ENCODE measurements at regions not wholly inside any gene's neighbourhood (a gene's known extent, or its start where the extent isn't known, plus 50 kb on each side); places are given as distances from the start of the nearest gene placed in this dataset.

GRCh38 chr21:32974653-32975052 lies 51.1 kb upstream of the OLIG2 start:
- Histone ChIP-seq H3K9ac (ENCODE audit: low read depth, low read length) (no peak overlapping the region), H2BK5ac (ENCODE audit: low read depth, low read length, poor library complexity, severe bottlenecking) (no peak overlapping the region), H3K36me3 (ENCODE audit: control insufficient read depth, insufficient read depth, low read length) (no peaks in the 10 kb centered on the region), H3K4me1 (ENCODE audit: control insufficient read depth, insufficient read depth, low read length) (no peaks in the 10 kb centered on the region), H3K18ac (ENCODE audit: low read depth, low read length) (no peak overlapping the region), H4K5ac (ENCODE audit: low read depth, low read length) (no peak overlapping the region), H3K4me3 (ENCODE audit: insufficient read depth, low read depth, low read length) (no peak overlapping the region), H4K20me1 (ENCODE audit: insufficient read depth, low read length) (no peaks in the 10 kb centered on the region), H3K23ac (ENCODE audit: low read depth, low read length) (no peak overlapping the region), H2AK9ac (replicated peaks; ENCODE audit: low read depth, low read length, poor library complexity) (no peak overlapping the region), H3K27ac (ENCODE audit: insufficient read depth, low read length) (no peak overlapping the region), H2BK15ac (ENCODE audit: low read depth, low read length) (no peak overlapping the region), H4K91ac (ENCODE audit: insufficient read depth, low read depth, low read length) (no peak overlapping the region), H3K4ac (ENCODE audit: low read depth, low read length) (no peak overlapping the region), H2AFZ (replicated peaks; ENCODE audit: low read length, poor library complexity) (no peak overlapping the region), H3K79me1 (ENCODE audit: low read depth in 1 of 2, low read length in 2 of 2) (no peaks in the 10 kb centered on the region), H3K9me3 (ENCODE audit: control insufficient read depth, insufficient read depth, low read length) (no peaks in the 10 kb centered on the region), H2BK120ac (ENCODE audit: low read depth, low read length) (no peak overlapping the region), H2BK20ac (ENCODE audit: low read depth, low read length) (no peak overlapping the region), H2AK5ac (ENCODE audit: low read depth, low read length) (no peak overlapping the region), H3K14ac (replicated peaks; ENCODE audit: low read depth, low read length) (no peak overlapping the region), H3K27me3 (ENCODE audit: control insufficient read depth, insufficient read depth, low read length) (peaks cover 16% of the 10 kb centered on the region), H3K9me1 (ENCODE audit: insufficient read depth, low read length) (no peaks in the 10 kb centered on the region), H3K4me2 (ENCODE audit: low read depth, low read length) (no peak overlapping the region), H4K8ac (ENCODE audit: low read depth in 2 of 2, low read length in 2 of 2) (no peak overlapping the region), H3K56ac (ENCODE audit: extremely low read depth, insufficient read depth, low read length) (no peak overlapping the region)
- TF ChIP-seq CTCF (conservative IDR thresholded peaks at IDR 0.05; ENCODE audit: low read depth, low read length) (no peak), BHLHE40 (IDR thresholded peaks at IDR 0.05; ENCODE audit: low read depth, low read length) (no peak), FOS (IDR thresholded peaks at IDR 0.05; ENCODE audit: low read depth, low read length) (no peak), USF2 (IDR thresholded peaks at IDR 0.05; ENCODE audit: low read depth, low read length) (no peak), SMC3 (IDR thresholded peaks at IDR 0.05; ENCODE audit: low read depth, low read length) (no peak), CEBPB (IDR thresholded peaks at IDR 0.05; ENCODE audit: low read depth, low read length) (no peak), MAFK (IDR thresholded peaks at IDR 0.05; ENCODE audit: low read depth, low read length) (no peak)
- ATAC-seq (ENCODE audit: low read depth) (no peak), DNase-seq (no peak)
- intact Hi-C loops (cut with micrococcal nuclease), result no loop called here
- no TSS peak for BruUV-seq (replicated peaks)
- dilution Hi-C loops (cut with HindIII; ENCODE audit: low sequenced_read_pairs, unreplicated experiment), result no loop called here
- ChIA-PET CTCF (interaction anchor here (0.6 kb wide), 1 partner anchor 1688 kb away, joined by 9 read pairs; no protein-coding TSS in a partner anchor), POLR2A (ENCODE audit: unreplicated experiment) (no interaction called here)
- WGBS, 2 experiments (ENCODE audit: extremely low coverage in 2 of 2, insufficient read length in 1 of 2), result 41% methylated on average over 2 of the region's 2 CpGs; no CpG with 5 or more reads in 1 of the 2 experiments
- in situ Hi-C loops (cut with MboI; ENCODE audit: low sequenced_read_pairs), result loop anchor here (25.0 kb wide), 1 partner anchor 488 kb away; no protein-coding TSS in a partner anchor

Measured in IMR-90 (cell line).